BJ (cell line): ENCODE measurements at regions not wholly inside any gene's neighbourhood (a gene's known extent, or its start where the extent isn't known, plus 50 kb on each side); places are given as distances from the start of the nearest gene placed in this dataset.

ENCODE experiments used
- CTCF ChIA-PET: fragments of 350-600 bp; formaldehyde crosslinking; extraction: SDS; loops from one replicate; lab custom pipeline; 2021; ENCODE audit warnings: antibody characterized with exemption, inconsistent platforms; lab: Yijun Ruan, JAX
- POLR2A ChIA-PET: fragments of 300-600 bp; sonication (Branson Sonifier 250); formaldehyde crosslinking; extraction: SDS; loops from one replicate; lab custom pipeline; 2021; ENCODE audit warnings: antibody characterized with exemption; lab: Charles Lee
- DNase-seq: peaks from one replicate; pipeline ENCODE4 v3.0.0-alpha.2; 2011; ENCODE audit warnings: low read depth
- H3K27me3 ChIP-seq: 2 replicates; pipeline ENCODE4 v1.6.0; 2011; ENCODE audit warnings: low read length; ENCODE audit not compliant: control insufficient read depth, insufficient read depth
- H3K36me3 ChIP-seq: 2 replicates; pipeline ENCODE4 v1.5.1; 2011; ENCODE audit warnings: low read length; ENCODE audit not compliant: control insufficient read depth, insufficient read depth
- H3K4me3 ChIP-seq: 2 replicates; pipeline ENCODE4 v1.5.1; 2011; ENCODE audit warnings: low read depth, mild to moderate bottlenecking, control low read depth, low read length
- TF ChIP-seq, protein P1 (sequence below): IDR thresholded peaks from 2 replicates; pipeline ENCODE4 v1.5.1; 2011; ENCODE audit warnings: low read depth, mild to moderate bottlenecking, control low read depth, inconsistent platforms, low read length, moderate library complexity; ENCODE audit not compliant: insufficient read depth

GRCh38 chr12:112728864-112729263 is 62.7 kb upstream of the RPH3A start:
- Histone ChIP-seq H3K27me3 (no peaks in the 10 kb centered on the region), H3K4me3 (no peak overlapping the region), H3K36me3 (no peaks in the 10 kb centered on the region)
- ChIA-PET CTCF (no interaction called here), POLR2A (no interaction called here)
- no peak for DNase-seq
- TF ChIP-seq, protein P1, sequence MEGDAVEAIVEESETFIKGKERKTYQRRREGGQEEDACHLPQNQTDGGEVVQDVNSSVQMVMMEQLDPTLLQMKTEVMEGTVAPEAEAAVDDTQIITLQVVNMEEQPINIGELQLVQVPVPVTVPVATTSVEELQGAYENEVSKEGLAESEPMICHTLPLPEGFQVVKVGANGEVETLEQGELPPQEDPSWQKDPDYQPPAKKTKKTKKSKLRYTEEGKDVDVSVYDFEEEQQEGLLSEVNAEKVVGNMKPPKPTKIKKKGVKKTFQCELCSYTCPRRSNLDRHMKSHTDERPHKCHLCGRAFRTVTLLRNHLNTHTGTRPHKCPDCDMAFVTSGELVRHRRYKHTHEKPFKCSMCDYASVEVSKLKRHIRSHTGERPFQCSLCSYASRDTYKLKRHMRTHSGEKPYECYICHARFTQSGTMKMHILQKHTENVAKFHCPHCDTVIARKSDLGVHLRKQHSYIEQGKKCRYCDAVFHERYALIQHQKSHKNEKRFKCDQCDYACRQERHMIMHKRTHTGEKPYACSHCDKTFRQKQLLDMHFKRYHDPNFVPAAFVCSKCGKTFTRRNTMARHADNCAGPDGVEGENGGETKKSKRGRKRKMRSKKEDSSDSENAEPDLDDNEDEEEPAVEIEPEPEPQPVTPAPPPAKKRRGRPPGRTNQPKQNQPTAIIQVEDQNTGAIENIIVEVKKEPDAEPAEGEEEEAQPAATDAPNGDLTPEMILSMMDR: no peak

GRCh38 chr12:112734859-112735695 is 56.5 kb upstream of the RPH3A start:
- CTCF ChIA-PET: no interaction called here
- POLR2A ChIA-PET: no interaction called here
- no peak overlapping the region for H3K4me3 ChIP-seq

GRCh38 chr12:112738531-112738930 is 53.0 kb upstream of the RPH3A start:
- no peak overlapping the region for H3K4me3 ChIP-seq
- DNase-seq: no peak
- no peaks in the 10 kb centered on the region for H3K27me3 ChIP-seq
- CTCF ChIA-PET: no interaction called here
- TF ChIP-seq, protein P1: no peak
- POLR2A ChIA-PET: no interaction called here
- no peaks in the 10 kb centered on the region for H3K36me3 ChIP-seq

More at GRCh38 chr12:112734859-112735695, 56.5 kb upstream of the RPH3A start:
- Histone ChIP-seq H3K36me3 (no peaks in the 10 kb centered on the region), H3K27me3 (no peaks in the 10 kb centered on the region)
- no peak for DNase-seq
- TF ChIP-seq, protein P1: no peak

DNA sequence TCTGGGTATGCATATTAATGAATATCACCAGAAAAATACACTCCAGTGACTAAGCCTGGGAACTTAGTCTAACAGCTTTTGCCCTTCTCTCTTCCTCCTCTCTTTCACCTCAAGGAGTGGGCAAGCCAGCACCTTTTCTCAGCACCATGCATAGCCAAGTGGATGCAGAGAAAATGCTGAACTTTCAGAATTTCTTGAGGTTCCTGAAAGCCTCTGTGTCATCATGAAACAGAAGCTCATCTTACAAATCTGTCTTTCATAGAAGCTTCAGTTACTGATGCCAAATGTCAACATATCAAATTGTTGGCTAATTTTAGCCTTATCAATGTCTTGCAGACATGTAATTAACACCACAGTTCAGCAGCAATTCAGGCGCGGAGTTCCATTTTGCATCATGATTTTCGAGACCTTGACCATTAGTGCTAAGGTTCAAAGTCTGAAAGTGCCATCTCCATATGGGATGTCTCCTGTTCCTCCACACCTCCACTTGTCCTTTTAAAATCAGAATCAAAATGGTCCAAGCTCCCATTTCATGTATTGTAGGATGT is 51.1 kb upstream of the RPH3A start:
- ChIA-PET POLR2A (no interaction called here), CTCF (no interaction called here)
- H3K4me3 ChIP-seq: no peak overlapping the region
- H3K27me3 ChIP-seq: no peaks in the 10 kb centered on the region
- DNase-seq: no peak
- H3K36me3 ChIP-seq: no peaks in the 10 kb centered on the region
- TF ChIP-seq, protein P1: no peak

- POLR2A ChIA-PET: no interaction called here
- DNase-seq: no peak
- TF ChIP-seq, protein P1: no peak
- H3K4me3 ChIP-seq: no peak overlapping the region
- H3K27me3 ChIP-seq: no peaks in the 10 kb centered on the region
- CTCF ChIA-PET: no interaction called here
- H3K36me3 ChIP-seq: no peaks in the 10 kb centered on the region
These were observed 50.4 kb upstream of the RPH3A start for GRCh38 chr12:112741106-112741505.
